Ovary (tissue), 3 donors: ENCODE measurements at regions not wholly inside any gene's neighbourhood (a gene's known extent, or its start where the extent isn't known, plus 50 kb on each side); places are given as distances from the start of the nearest gene placed in this dataset.

Experiments used
- POLR2A ChIP-seq: fragments of 450-650 bp; IDR thresholded peaks from one replicate; pipeline ENCODE4 v1.6.1; 2017; ENCODE audit warnings: antibody characterized with exemption, mild to moderate bottlenecking, moderate library complexity
- TF ChIP-seq, protein P1 (sequence below), 3 donors: fragments of 450-650 bp in 2 of 3; fragments of 200-600 bp in 1 of 3; IDR thresholded peaks; one replicate each; pipeline versions ENCODE4 v1.5.1 to v1.8.0; 2016 to 2022; ENCODE audit warnings: antibody characterized with exemption in 3 of 3, mild to moderate bottlenecking in 1 of 3
- donor health status: DM: no; HTN: no; CAD: no.

DNA sequence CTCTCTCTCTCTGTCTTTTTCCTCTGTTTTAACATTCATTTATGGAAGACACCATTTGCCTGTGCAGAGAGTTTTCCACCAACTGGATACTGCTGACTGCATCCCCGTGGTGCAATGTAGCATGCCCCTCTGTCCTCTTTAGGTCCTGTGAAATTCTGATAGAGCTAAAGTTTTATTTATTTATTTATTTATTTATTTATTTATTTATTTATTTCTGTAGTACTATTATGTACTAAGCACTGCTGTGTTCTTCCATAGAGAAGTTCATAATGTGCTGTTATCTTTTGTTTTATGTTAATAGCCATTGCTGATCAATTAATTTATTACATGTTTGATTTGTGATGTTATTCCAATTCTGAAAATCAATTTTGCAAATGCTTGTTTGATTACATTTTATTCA, 749.9 kb downstream of the ZBBX start:
- no peak for TF ChIP-seq POLR2A
- TF ChIP-seq, protein P1, sequence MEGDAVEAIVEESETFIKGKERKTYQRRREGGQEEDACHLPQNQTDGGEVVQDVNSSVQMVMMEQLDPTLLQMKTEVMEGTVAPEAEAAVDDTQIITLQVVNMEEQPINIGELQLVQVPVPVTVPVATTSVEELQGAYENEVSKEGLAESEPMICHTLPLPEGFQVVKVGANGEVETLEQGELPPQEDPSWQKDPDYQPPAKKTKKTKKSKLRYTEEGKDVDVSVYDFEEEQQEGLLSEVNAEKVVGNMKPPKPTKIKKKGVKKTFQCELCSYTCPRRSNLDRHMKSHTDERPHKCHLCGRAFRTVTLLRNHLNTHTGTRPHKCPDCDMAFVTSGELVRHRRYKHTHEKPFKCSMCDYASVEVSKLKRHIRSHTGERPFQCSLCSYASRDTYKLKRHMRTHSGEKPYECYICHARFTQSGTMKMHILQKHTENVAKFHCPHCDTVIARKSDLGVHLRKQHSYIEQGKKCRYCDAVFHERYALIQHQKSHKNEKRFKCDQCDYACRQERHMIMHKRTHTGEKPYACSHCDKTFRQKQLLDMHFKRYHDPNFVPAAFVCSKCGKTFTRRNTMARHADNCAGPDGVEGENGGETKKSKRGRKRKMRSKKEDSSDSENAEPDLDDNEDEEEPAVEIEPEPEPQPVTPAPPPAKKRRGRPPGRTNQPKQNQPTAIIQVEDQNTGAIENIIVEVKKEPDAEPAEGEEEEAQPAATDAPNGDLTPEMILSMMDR (IDR thresholded peaks at IDR 0.05), result no peak
